Activated naive CD4-positive, alpha-beta T cell treated with anti-CD3 and anti-CD28 coated beads, Interleukin-2, amount 50 U/mL, for 24 hours (primary cell): ENCODE measurements at regions not wholly inside any gene's neighbourhood (a gene's known extent, or its start where the extent isn't known, plus 50 kb on each side); places are given as distances from the start of the nearest gene placed in this dataset.
"Not testable (repeated sequence)": the region's sequence is repeated elsewhere in the genome, so short reads cannot be mapped to it uniquely, and the experiment has no call there.

ENCODE experiments used
- H3K27ac Mint-ChIP-seq: one replicate; pipeline ENCODE4 v1.8.0; 2021; ENCODE audit warnings: mild to moderate bottlenecking, mixed read lengths
- H3K27me3 Mint-ChIP-seq: one replicate; pipeline ENCODE4 v1.8.0; 2021; ENCODE audit warnings: mixed read lengths
- H3K36me3 Mint-ChIP-seq: one replicate; pipeline ENCODE4 v1.8.0; 2021; ENCODE audit warnings: mixed read lengths
- H3K4me1 Mint-ChIP-seq: one replicate; pipeline ENCODE4 v1.8.0; 2021; ENCODE audit warnings: mixed read lengths
- H3K4me3 Mint-ChIP-seq: one replicate; pipeline ENCODE4 v1.8.0; 2021; ENCODE audit warnings: mild to moderate bottlenecking, mixed read lengths
- H3K9me3 Mint-ChIP-seq: one replicate; pipeline ENCODE4 v1.8.0; 2021; ENCODE audit warnings: mixed read lengths

GRCh38 chr1:19024532-19024931 is 68.1 kb upstream of the IFFO2 start:
- Mint-ChIP-seq H3K4me3 (no peak overlapping the region), H3K27me3 (peaks cover 11% of the 10 kb centered on the region), H3K27ac (no peak overlapping the region), H3K9me3 (peaks cover 10% of the 10 kb centered on the region), H3K36me3 (peaks cover 2% of the 10 kb centered on the region), H3K4me1 (no peaks in the 10 kb centered on the region)

GRCh38 chr1:19023787-19024186 is 67.3 kb upstream of the IFFO2 start:
- Mint-ChIP-seq H3K27me3 (peaks cover 11% of the 10 kb centered on the region), H3K27ac (no peak overlapping the region), H3K36me3 (peaks cover 2% of the 10 kb centered on the region), H3K4me1 (no peaks in the 10 kb centered on the region), H3K9me3 (peaks cover 10% of the 10 kb centered on the region), H3K4me3 (no peak overlapping the region)

GRCh38 chr1:19021845-19022244 is 65.4 kb upstream of the IFFO2 start:
- Mint-ChIP-seq H3K9me3 (peaks cover 10% of the 10 kb centered on the region), H3K4me1 (no peaks in the 10 kb centered on the region), H3K27me3 (peaks cover 11% of the 10 kb centered on the region)

GRCh38 chr1:19019288-19019687 is 62.8 kb upstream of the IFFO2 start:
- not testable (repeated sequence) for H3K36me3 Mint-ChIP-seq, H3K9me3 Mint-ChIP-seq, H3K4me3 Mint-ChIP-seq, H3K4me1 Mint-ChIP-seq, H3K27me3 Mint-ChIP-seq, H3K27ac Mint-ChIP-seq

More at GRCh38 chr1:19021845-19022244, 65.4 kb upstream of the IFFO2 start:
- H3K27ac Mint-ChIP-seq = no peak overlapping the region
- H3K4me3 Mint-ChIP-seq = no peak overlapping the region
- H3K36me3 Mint-ChIP-seq = peaks cover 2% of the 10 kb centered on the region

- H3K4me1 Mint-ChIP-seq = peaks cover 16% of the 10 kb centered on the region
- no peaks in the 10 kb centered on the region for H3K36me3 Mint-ChIP-seq
- peaks cover 3% of the 10 kb centered on the region for H3K27me3 Mint-ChIP-seq
- no peaks in the 10 kb centered on the region for H3K9me3 Mint-ChIP-seq
- H3K27ac Mint-ChIP-seq = no peak overlapping the region
- no peak overlapping the region for H3K4me3 Mint-ChIP-seq
These were observed 59.0 kb upstream of the IFFO2 start for GRCh38 chr1:19015476-19015875.

- Mint-ChIP-seq H3K4me1 (peaks cover 23% of the 10 kb centered on the region), H3K4me3 (no peak overlapping the region), H3K27ac (no peak overlapping the region), H3K27me3 (peaks cover under 1% of the 10 kb centered on the region), H3K36me3 (no peaks in the 10 kb centered on the region), H3K9me3 (no peaks in the 10 kb centered on the region)
These were observed 58.3 kb upstream of the IFFO2 start for GRCh38 chr1:19014765-19015164.

GRCh38 chr1:19013826-19014548 is 57.5 kb upstream of the IFFO2 start:
- Mint-ChIP-seq H3K4me3 (no peak overlapping the region), H3K9me3 (no peaks in the 10 kb centered on the region), H3K36me3 (no peaks in the 10 kb centered on the region), H3K27ac (no peak overlapping the region), H3K27me3 (no peaks in the 10 kb centered on the region), H3K4me1 (peaks cover 29% of the 10 kb centered on the region)

- H3K27ac Mint-ChIP-seq = no peak overlapping the region
- no peaks in the 10 kb centered on the region for H3K27me3 Mint-ChIP-seq
- no peak overlapping the region for H3K4me3 Mint-ChIP-seq
- H3K9me3 Mint-ChIP-seq = no peaks in the 10 kb centered on the region
- H3K36me3 Mint-ChIP-seq = no peaks in the 10 kb centered on the region
- peaks cover 29% of the 10 kb centered on the region for H3K4me1 Mint-ChIP-seq
These were observed 55.4 kb upstream of the IFFO2 start for GRCh38 chr1:19011845-19012231.

- no peaks in the 10 kb centered on the region for H3K27me3 Mint-ChIP-seq
- H3K4me3 Mint-ChIP-seq = peak overlapping the region; percentile 1
- peak overlapping the region; percentile 30 for H3K27ac Mint-ChIP-seq
- no peaks in the 10 kb centered on the region for H3K36me3 Mint-ChIP-seq
- H3K9me3 Mint-ChIP-seq = no peaks in the 10 kb centered on the region
- H3K4me1 Mint-ChIP-seq = peaks cover 29% of the 10 kb centered on the region
These were observed 54.7 kb upstream of the IFFO2 start for GRCh38 chr1:19010995-19011844.

GRCh38 chr1:19010503-19010902 is 54.0 kb upstream of the IFFO2 start:
- H3K36me3 Mint-ChIP-seq = no peaks in the 10 kb centered on the region
- H3K4me1 Mint-ChIP-seq = peaks cover 29% of the 10 kb centered on the region
- H3K27me3 Mint-ChIP-seq = no peaks in the 10 kb centered on the region
- peak overlapping the region; percentile 1 for H3K4me3 Mint-ChIP-seq
- H3K27ac Mint-ChIP-seq = peak overlapping the region; percentile 79
- H3K9me3 Mint-ChIP-seq = no peaks in the 10 kb centered on the region

GRCh38 chr1:19009882-19010321 is 53.4 kb upstream of the IFFO2 start:
- H3K4me3 Mint-ChIP-seq = no peak overlapping the region
- H3K4me1 Mint-ChIP-seq = peaks cover 29% of the 10 kb centered on the region
- peak overlapping the region; percentile 79 for H3K27ac Mint-ChIP-seq
- no peaks in the 10 kb centered on the region for H3K27me3 Mint-ChIP-seq
- no peaks in the 10 kb centered on the region for H3K36me3 Mint-ChIP-seq
- H3K9me3 Mint-ChIP-seq = no peaks in the 10 kb centered on the region

GRCh38 chr1:19009126-19009881 is 52.8 kb upstream of the IFFO2 start:
- Mint-ChIP-seq H3K27ac (no peak overlapping the region), H3K9me3 (no peaks in the 10 kb centered on the region), H3K36me3 (no peaks in the 10 kb centered on the region), H3K4me1 (peaks cover 29% of the 10 kb centered on the region), H3K27me3 (no peaks in the 10 kb centered on the region), H3K4me3 (no peak overlapping the region)

GRCh38 chr1:19007491-19008441 is 51.3 kb upstream of the IFFO2 start:
- Mint-ChIP-seq H3K36me3 (no peaks in the 10 kb centered on the region), H3K4me3 (no peak overlapping the region), H3K9me3 (no peaks in the 10 kb centered on the region), H3K27ac (peak overlapping the region; percentile 72), H3K27me3 (no peaks in the 10 kb centered on the region), H3K4me1 (peaks cover 37% of the 10 kb centered on the region)

- no peak overlapping the region for H3K4me3 Mint-ChIP-seq
- H3K27ac Mint-ChIP-seq = peak overlapping the region; percentile 13
- no peaks in the 10 kb centered on the region for H3K27me3 Mint-ChIP-seq
- H3K9me3 Mint-ChIP-seq = peaks cover 5% of the 10 kb centered on the region
- H3K36me3 Mint-ChIP-seq = no peaks in the 10 kb centered on the region
- peaks cover 35% of the 10 kb centered on the region for H3K4me1 Mint-ChIP-seq
These were observed 50.4 kb upstream of the IFFO2 start for GRCh38 chr1:19006837-19007271.
